ENCODE measurements at regions not wholly inside any gene's neighbourhood (a gene's known extent, or its start where the extent isn't known, plus 50 kb on each side); places are given as distances from the start of the nearest gene placed in this dataset.

GRCh38 chr7:94178230-94178629, 174.1 kb upstream of the BET1 start:
- DNase-seq (ENCODE audit: low read depth) = no peak

GRCh38 chr7:94179466-94179865, 175.3 kb upstream of the BET1 start:
- H3K4me3 ChIP-seq (ENCODE audit: low read depth, low read length) = no peak overlapping the region
- no peak for TF ChIP-seq CTCF (conservative IDR thresholded peaks at IDR 0.05; ENCODE audit: low read depth, low read length)
- DNase-seq (ENCODE audit: low read depth) = no peak

More at GRCh38 chr7:94178230-94178629, 174.1 kb upstream of the BET1 start:
- no peak for TF ChIP-seq CTCF (conservative IDR thresholded peaks at IDR 0.05; ENCODE audit: low read depth, low read length)
- no peak overlapping the region for H3K4me3 ChIP-seq (ENCODE audit: low read depth, low read length)

- no peak overlapping the region for H3K4me3 ChIP-seq (ENCODE audit: low read depth, low read length)
- peak; percentile 90 for DNase-seq (ENCODE audit: low read depth)
- no peak for TF ChIP-seq CTCF (conservative IDR thresholded peaks at IDR 0.05; ENCODE audit: low read depth, low read length)
Observed at GRCh38 chr7:94182066-94182465, 177.9 kb upstream of the BET1 start.

GRCh38 chr7:94182721-94183120, 178.6 kb upstream of the BET1 start:
- no peak for TF ChIP-seq CTCF (conservative IDR thresholded peaks at IDR 0.05; ENCODE audit: low read depth, low read length)
- DNase-seq (ENCODE audit: low read depth) = peak; percentile 43
- no peak overlapping the region for H3K4me3 ChIP-seq (ENCODE audit: low read depth, low read length)

- no peak overlapping the region for H3K4me3 ChIP-seq (ENCODE audit: low read depth, low read length)
- DNase-seq (ENCODE audit: low read depth) = peak; percentile 100
Observed at GRCh38 chr7:94183289-94183749, 179.2 kb upstream of the BET1 start.

GRCh38 chr7:94183891-94184290, 179.7 kb upstream of the BET1 start:
- no peak for TF ChIP-seq CTCF (conservative IDR thresholded peaks at IDR 0.05; ENCODE audit: low read depth, low read length)
- no peak overlapping the region for H3K4me3 ChIP-seq (ENCODE audit: low read depth, low read length)
- no peak for DNase-seq (ENCODE audit: low read depth)

More at GRCh38 chr7:94183289-94183749, 179.2 kb upstream of the BET1 start:
- TF ChIP-seq CTCF (conservative IDR thresholded peaks at IDR 0.05; ENCODE audit: low read depth, low read length) = peak; percentile 20

GRCh38 chr7:94188350-94188749, 184.2 kb upstream of the BET1 start:
- peak; percentile 66 for DNase-seq (ENCODE audit: low read depth)
- H3K4me3 ChIP-seq (ENCODE audit: low read depth, low read length) = no peak overlapping the region
- no peak for TF ChIP-seq CTCF (conservative IDR thresholded peaks at IDR 0.05; ENCODE audit: low read depth, low read length)
